CD4-positive, CD25-positive, alpha-beta regulatory T cell (primary cell): ENCODE measurements at regions not wholly inside any gene's neighbourhood (a gene's known extent, or its start where the extent isn't known, plus 50 kb on each side); places are given as distances from the start of the nearest gene placed in this dataset.

Experiments
- ATAC-seq, 2 donors: fragments of 150-1000 bp; cut with Tn5 transposase; one replicate each; pipeline ENCODE4 v1.10.0; 2021; ENCODE audit warnings: low read depth in 2 of 2, moderate number of reproducible peaks in 2 of 2, moderate library complexity in 1 of 2
- DNase-seq, 3 donors: peaks; one replicate each; pipeline versions ENCODE4 v3.0.0 to v3.0.0-alpha.2; 2012 to 2022; ENCODE audit warnings: mixed read lengths in 1 of 3
- H3K27ac ChIP-seq: one replicate; pipeline ENCODE4 v1.7.0; 2013; ENCODE audit warnings: mild to moderate bottlenecking, low read length; ENCODE audit not compliant: insufficient read depth, poor library complexity, severe bottlenecking
- H3K27me3 ChIP-seq: one replicate; pipeline ENCODE4 v1.7.0; 2013; ENCODE audit warnings: low read length; ENCODE audit not compliant: control insufficient read depth, insufficient read depth
- H3K36me3 ChIP-seq: one replicate; pipeline ENCODE4 v1.7.0; 2013; ENCODE audit warnings: mild to moderate bottlenecking, low read length, moderate library complexity; ENCODE audit not compliant: control insufficient read depth, insufficient read depth
- H3K4me1 ChIP-seq: 2 replicates; pipeline ENCODE4 v1.7.0; 2013; ENCODE audit warnings: mild to moderate bottlenecking, low read length; ENCODE audit not compliant: insufficient read depth, control insufficient read depth, poor library complexity, severe bottlenecking
- H3K4me3 ChIP-seq: one replicate; pipeline ENCODE4 v1.7.0; 2013; ENCODE audit warnings: low read depth, mild to moderate bottlenecking, low read length, moderate library complexity
- H3K9me3 ChIP-seq, 2 experiments: 1 replicate in 1 of 2; 2 replicates in 1 of 2; pipeline ENCODE4 v1.7.0; 2013; ENCODE audit warnings: low read length in 2 of 2, mild to moderate bottlenecking in 1 of 2, moderate library complexity in 1 of 2; ENCODE audit not compliant: control insufficient read depth in 2 of 2
- H3K27ac Mint-ChIP-seq, 3 donors: one replicate each; pipeline ENCODE4 v1.8.0; 2020 to 2022; ENCODE audit warnings: mild to moderate bottlenecking in 3 of 3, mixed read lengths in 3 of 3, moderate library complexity in 2 of 3
- H3K27me3 Mint-ChIP-seq: one replicate; pipeline ENCODE4 v1.8.0; 2022; ENCODE audit warnings: mild to moderate bottlenecking, mixed read lengths
- H3K36me3 Mint-ChIP-seq: one replicate; pipeline ENCODE4 v1.8.0; 2020; ENCODE audit warnings: mixed read lengths
- H3K4me1 Mint-ChIP-seq, 4 donors: one replicate each; pipeline ENCODE4 v1.8.0; 2020 to 2022; ENCODE audit warnings: mixed read lengths in 4 of 4, mild to moderate bottlenecking in 1 of 4
- H3K4me3 Mint-ChIP-seq, 4 donors: one replicate each; pipeline ENCODE4 v1.8.0; 2020 to 2022; ENCODE audit warnings: mild to moderate bottlenecking in 4 of 4, mixed read lengths in 4 of 4, moderate library complexity in 3 of 4
- H3K9me3 Mint-ChIP-seq, 7 donors: one replicate each; pipeline ENCODE4 v1.8.0; 2020 to 2022; ENCODE audit warnings: mixed read lengths in 7 of 7, mild to moderate bottlenecking in 3 of 7, moderate library complexity in 2 of 7

DNA sequence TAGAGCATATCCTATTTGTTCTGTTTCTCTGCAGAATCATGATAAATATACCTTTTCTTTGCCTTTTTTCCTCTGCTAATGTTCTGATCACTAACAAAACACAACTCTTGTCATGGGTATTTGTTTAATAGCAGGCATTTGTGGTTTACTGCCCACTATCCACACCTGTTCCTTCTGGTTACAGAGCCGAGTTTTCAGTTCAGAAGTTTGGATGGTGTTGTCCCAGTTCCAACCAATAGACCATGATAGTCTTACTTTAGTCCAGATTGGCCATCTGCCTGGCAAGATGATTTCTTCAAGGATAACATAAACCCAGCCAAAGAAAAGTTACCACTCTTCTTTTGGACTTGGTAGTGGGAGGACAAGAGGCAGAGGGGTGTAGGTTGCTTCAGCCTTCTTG, 211.2 kb downstream of the TFAP2A start:
- no peaks in the 10 kb centered on the region for H3K36me3 Mint-ChIP-seq
- H3K4me1 Mint-ChIP-seq, result no peaks in the 10 kb centered on the region
- H3K4me3 ChIP-seq, result no peak overlapping the region
- H3K27me3 Mint-ChIP-seq, result no peaks in the 10 kb centered on the region
- peaks cover 0 to 18% (median 3%) of the 10 kb centered on the region in 7 donors for H3K9me3 Mint-ChIP-seq
- no peak overlapping the region for H3K4me3 Mint-ChIP-seq
- H3K4me1 ChIP-seq, result no peaks in the 10 kb centered on the region
- H3K27ac Mint-ChIP-seq, result no peak overlapping the region
- no peaks in the 10 kb centered on the region for H3K9me3 ChIP-seq
- no peak overlapping the region for H3K27ac ChIP-seq
- DNase-seq, result no peak
- H3K36me3 ChIP-seq, result no peaks in the 10 kb centered on the region
- H3K27me3 ChIP-seq, result no peaks in the 10 kb centered on the region
- no peak for ATAC-seq

DNA sequence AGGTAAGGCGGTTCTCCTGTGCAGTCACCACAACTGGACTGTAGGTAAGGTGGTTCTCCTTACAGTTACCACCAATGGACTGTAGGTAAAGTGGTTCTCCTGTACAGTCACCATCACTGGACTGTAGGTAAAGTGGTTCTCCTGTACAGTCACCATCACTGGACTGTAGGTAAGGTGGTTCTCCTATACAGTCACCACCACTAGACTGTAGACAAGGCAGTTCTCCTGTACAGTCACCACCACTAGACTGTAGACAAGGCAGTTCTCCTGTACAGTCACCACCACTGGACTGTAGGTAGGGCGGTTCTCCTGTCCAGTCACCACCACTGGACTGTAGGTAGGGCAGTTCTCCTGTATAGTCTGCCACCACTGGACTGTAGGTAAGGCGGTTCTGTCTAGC, 212.3 kb downstream of the TFAP2A start:
- H3K27me3 Mint-ChIP-seq, result peaks cover 5% of the 10 kb centered on the region
- Histone ChIP-seq H3K27me3 (no peaks in the 10 kb centered on the region), H3K36me3 (no peaks in the 10 kb centered on the region), H3K27ac (no peak overlapping the region), H3K4me1 (no peaks in the 10 kb centered on the region), H3K9me3 (no peaks in the 10 kb centered on the region), H3K4me3 (no peak overlapping the region)
- no peak overlapping the region for H3K4me3 Mint-ChIP-seq
- ATAC-seq (no peak), DNase-seq (no peak)
- H3K9me3 Mint-ChIP-seq, result peaks cover 0 to 19% (median 6%) of the 10 kb centered on the region in 7 donors
- no peaks in the 10 kb centered on the region for H3K36me3 Mint-ChIP-seq
- no peak overlapping the region for H3K27ac Mint-ChIP-seq
- no peaks in the 10 kb centered on the region for H3K4me1 Mint-ChIP-seq

DNA sequence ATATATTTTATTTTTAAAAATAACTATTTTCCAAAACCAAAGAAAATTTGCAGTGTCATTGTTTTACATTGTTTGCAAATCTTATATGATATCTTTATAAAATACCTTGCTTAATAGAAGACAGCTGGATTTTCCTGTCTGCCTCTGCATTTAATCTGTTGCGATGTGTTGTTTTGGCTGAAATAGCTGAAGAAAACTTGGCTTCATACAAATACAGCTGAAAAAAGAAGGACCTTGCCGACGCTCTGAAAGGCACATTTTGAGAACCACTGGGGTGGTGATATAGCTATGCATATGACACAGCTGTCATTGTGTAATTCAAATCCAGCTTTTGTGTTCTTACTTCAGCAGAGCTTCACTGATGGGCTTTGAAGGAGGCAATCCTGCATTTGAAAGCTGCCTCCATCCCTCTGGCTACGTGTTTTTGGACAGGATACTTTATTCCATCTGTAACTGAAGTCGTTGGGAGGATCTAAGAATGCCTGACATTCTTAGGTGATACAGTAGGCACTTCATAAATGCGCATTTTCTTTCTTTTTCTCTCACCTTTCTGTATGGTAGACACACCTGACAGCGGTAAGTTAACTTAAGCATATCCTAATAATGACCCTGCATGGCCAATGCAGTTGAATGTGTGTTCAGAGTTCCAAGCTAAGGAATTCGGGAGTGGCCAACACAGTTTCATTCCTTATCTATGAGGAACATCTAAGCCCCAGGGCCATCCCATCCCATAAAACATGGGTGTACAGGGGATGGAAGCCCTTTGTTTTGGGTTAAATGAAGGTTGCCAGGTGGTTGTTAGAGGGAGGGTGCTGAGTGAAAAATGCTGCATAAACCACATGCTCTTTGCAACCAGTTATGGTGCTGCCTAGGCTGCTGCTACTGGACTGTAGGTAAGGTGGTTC, 213.0 kb downstream of the TFAP2A start:
- ATAC-seq, result no peak
- Histone ChIP-seq H3K9me3 (no peaks in the 10 kb centered on the region), H3K36me3 (no peaks in the 10 kb centered on the region), H3K4me1 (no peaks in the 10 kb centered on the region), H3K4me3 (no peak overlapping the region), H3K27me3 (no peaks in the 10 kb centered on the region), H3K27ac (no peak overlapping the region)
- Mint-ChIP-seq H3K27ac (no peak overlapping the region), H3K27me3 (peaks cover 5% of the 10 kb centered on the region), H3K4me3 (no peak overlapping the region), H3K36me3 (no peaks in the 10 kb centered on the region), H3K4me1 (no peaks in the 10 kb centered on the region), H3K9me3 (peaks cover 0 to 12% (median 6%) of the 10 kb centered on the region in 7 donors)
- no peak for DNase-seq

DNA sequence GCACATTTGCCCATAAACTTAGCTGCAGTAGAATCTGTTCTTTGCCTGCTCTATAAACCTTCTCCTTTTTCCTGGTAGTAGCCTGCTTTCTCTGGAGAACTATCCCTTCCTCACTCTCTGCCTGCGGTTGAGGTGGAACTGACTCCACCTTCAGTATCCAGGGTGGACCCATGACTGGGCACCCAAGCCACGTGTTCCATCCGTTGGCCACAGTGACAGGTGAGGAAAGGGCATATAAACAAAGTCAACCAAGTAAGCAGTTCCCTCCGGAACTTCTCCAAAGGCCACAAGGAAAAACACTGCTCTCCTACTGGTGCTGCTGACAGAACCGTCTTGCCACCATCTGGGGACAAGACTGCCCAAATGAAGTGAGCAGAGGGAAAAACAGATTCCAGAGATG, 218.8 kb downstream of the TFAP2A start:
- no peak for DNase-seq
- H3K27ac ChIP-seq, result no peak overlapping the region
- no peak overlapping the region for H3K4me3 Mint-ChIP-seq
- H3K9me3 Mint-ChIP-seq, result peaks cover 0 to 8% (median 3%) of the 10 kb centered on the region in 7 donors
- H3K4me1 ChIP-seq, result no peaks in the 10 kb centered on the region
- no peaks in the 10 kb centered on the region for H3K27me3 ChIP-seq
- H3K27ac Mint-ChIP-seq, result no peak overlapping the region
- H3K4me3 ChIP-seq, result no peak overlapping the region
- H3K4me1 Mint-ChIP-seq, result no peaks in the 10 kb centered on the region
- H3K36me3 ChIP-seq, result no peaks in the 10 kb centered on the region
- ATAC-seq, result no peak
- no peaks in the 10 kb centered on the region for H3K36me3 Mint-ChIP-seq
- peaks cover 5% of the 10 kb centered on the region for H3K27me3 Mint-ChIP-seq
- H3K9me3 ChIP-seq, result no peaks in the 10 kb centered on the region

DNA sequence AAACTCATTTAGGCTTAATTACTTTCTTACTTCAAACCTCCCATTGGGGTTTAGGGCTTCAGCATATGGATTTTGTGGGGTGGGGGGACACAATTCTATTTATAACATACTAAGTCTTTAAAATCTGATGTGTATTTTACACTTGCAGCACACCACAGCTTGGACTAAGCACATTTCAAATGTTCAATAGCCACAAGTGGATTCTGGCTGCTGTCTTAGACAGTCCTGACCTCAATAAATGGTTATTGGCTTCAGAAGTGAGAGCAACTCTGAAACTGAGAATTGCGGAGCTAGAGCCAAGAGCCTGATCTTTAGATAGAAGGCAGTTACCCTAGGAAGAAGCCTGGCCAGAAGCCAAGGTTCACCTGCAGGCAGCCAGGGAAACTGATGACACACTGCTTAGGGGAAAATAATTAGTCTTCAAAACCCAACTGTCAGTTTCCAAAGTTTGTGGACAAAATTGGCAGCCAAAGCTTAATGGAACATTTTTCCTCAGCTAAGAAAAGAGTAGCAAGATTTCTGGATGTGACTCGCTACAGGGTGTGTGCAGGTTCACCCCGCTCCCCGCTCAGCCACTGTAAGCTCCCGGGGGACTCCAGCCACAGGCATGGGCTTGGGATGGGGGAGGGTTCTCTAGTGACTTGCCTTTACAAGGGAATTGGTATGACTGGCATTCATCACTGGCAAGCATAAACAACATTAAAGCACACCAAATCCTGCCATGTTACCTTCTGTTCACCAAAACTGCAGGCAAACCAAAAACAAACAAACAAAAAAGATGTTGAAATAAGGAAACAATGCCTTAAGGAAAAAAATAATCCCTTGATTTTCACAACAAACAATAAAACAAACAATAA, 219.8 kb downstream of the TFAP2A start:
- ATAC-seq (no peak), DNase-seq (no peak)
- no peaks in the 10 kb centered on the region for H3K36me3 Mint-ChIP-seq
- no peak overlapping the region for H3K4me3 ChIP-seq
- no peak overlapping the region for H3K27ac ChIP-seq
- no peak overlapping the region for H3K27ac Mint-ChIP-seq
- no peaks in the 10 kb centered on the region for H3K36me3 ChIP-seq
- H3K9me3 ChIP-seq, result no peaks in the 10 kb centered on the region
- peaks cover 0 to 8% (median 1%) of the 10 kb centered on the region in 7 donors for H3K9me3 Mint-ChIP-seq
- H3K4me1 Mint-ChIP-seq, result no peaks in the 10 kb centered on the region
- no peaks in the 10 kb centered on the region for H3K4me1 ChIP-seq
- H3K27me3 Mint-ChIP-seq, result peaks cover 5% of the 10 kb centered on the region
- H3K4me3 Mint-ChIP-seq, result no peak overlapping the region
- no peaks in the 10 kb centered on the region for H3K27me3 ChIP-seq

DNA sequence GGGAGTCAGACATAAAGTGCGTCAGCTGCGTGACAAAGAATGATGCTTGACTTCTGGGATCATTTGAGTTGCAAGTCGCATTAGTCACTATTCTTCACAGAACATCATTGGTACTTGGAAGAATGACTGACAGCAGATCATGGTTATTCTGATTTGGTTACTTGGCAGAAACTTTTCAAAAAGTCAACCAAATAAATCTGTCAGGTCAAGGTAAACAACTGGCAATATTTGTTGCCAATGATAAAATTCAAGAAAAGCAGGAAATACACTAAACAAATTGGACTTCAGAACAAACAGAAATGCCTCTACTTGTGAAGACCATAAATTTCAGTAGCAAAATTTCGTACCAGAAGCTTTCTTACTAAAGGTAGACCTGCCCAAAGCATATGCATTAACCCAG, 221.6 kb downstream of the TFAP2A start:
- ATAC-seq (no peak), DNase-seq (no peak)
- Histone ChIP-seq H3K9me3 (no peaks in the 10 kb centered on the region), H3K27me3 (no peaks in the 10 kb centered on the region), H3K4me1 (no peaks in the 10 kb centered on the region), H3K36me3 (no peaks in the 10 kb centered on the region), H3K27ac (no peak overlapping the region), H3K4me3 (no peak overlapping the region)
- Mint-ChIP-seq H3K4me1 (no peaks in the 10 kb centered on the region), H3K27me3 (peaks cover 5% of the 10 kb centered on the region), H3K9me3 (peaks cover 0 to 7% (median 3%) of the 10 kb centered on the region in 7 donors), H3K27ac (no peak overlapping the region), H3K36me3 (no peaks in the 10 kb centered on the region), H3K4me3 (no peak overlapping the region)

DNA sequence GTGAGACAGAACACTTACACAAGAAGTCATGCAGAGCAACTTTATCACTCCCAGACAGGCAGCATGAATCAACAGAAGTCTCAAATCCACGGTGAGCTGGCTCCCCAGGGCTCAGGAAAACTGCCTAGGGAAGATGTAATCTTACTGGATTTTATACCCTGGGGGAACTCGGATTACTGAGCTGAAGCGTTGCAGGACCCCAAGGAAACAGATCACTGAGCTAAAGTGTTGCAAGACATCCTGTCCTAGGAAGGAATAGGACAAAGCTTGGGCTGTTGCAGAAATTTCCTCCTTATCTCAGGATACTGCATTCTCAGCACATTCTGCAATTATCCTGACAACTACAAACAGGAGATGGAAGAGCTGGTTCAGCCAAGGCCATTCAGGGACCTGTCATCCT, 224.8 kb downstream of the TFAP2A start:
- Histone ChIP-seq H3K27ac (no peak overlapping the region), H3K36me3 (no peaks in the 10 kb centered on the region), H3K27me3 (no peaks in the 10 kb centered on the region), H3K9me3 (no peaks in the 10 kb centered on the region), H3K4me1 (no peaks in the 10 kb centered on the region), H3K4me3 (no peak overlapping the region)
- H3K4me3 Mint-ChIP-seq, result no peak overlapping the region
- no peak for ATAC-seq
- DNase-seq, result no peak
- H3K36me3 Mint-ChIP-seq, result no peaks in the 10 kb centered on the region
- peaks cover 0 to 10% (median 3%) of the 10 kb centered on the region in 7 donors for H3K9me3 Mint-ChIP-seq
- H3K27ac Mint-ChIP-seq, result no peak overlapping the region
- H3K27me3 Mint-ChIP-seq, result no peaks in the 10 kb centered on the region
- no peaks in the 10 kb centered on the region for H3K4me1 Mint-ChIP-seq
